Glomerular visceral epithelial cell (primary cell): ENCODE measurements at regions not wholly inside any gene's neighbourhood (a gene's known extent, or its start where the extent isn't known, plus 50 kb on each side); places are given as distances from the start of the nearest gene placed in this dataset.
A peak's percentile ranks its signal among the peaks of the same experiment; 100 is the strongest.
"Not testable (repeated sequence)": the region's sequence is repeated elsewhere in the genome, so short reads cannot be mapped to it uniquely, and the experiment has no call there.

ENCODE experiments used
- DNase-seq: peaks from one replicate; pipeline ENCODE4 v3.0.0-alpha.2; 2016; ENCODE audit errors: extremely low spot score

- DNase-seq = not testable (repeated sequence)
Measured at GRCh38 chr6:11452106-11452505, 85.4 kb upstream of the TMEM170B start.

DNA sequence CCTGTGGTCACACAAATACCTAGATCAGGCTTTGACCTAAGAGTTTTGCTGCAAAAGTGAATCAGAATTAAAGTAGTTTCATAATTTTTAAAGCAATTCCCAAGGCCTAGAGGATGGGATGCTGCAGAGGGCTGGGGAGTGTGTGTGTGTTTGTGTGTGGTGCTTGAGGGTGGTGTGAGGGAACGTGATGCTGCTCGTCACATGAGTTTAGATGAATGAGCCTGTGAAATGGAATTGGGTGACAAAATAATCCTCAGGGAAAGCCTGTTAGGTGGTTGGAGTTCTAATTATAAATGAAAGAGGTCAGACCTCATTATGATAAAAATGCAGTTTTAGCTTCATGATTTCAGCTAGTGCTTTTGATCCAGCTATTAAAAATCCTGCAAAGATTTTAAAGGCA lies 87.5 kb upstream of the TMEM170B start:
- no peak for DNase-seq

DNA sequence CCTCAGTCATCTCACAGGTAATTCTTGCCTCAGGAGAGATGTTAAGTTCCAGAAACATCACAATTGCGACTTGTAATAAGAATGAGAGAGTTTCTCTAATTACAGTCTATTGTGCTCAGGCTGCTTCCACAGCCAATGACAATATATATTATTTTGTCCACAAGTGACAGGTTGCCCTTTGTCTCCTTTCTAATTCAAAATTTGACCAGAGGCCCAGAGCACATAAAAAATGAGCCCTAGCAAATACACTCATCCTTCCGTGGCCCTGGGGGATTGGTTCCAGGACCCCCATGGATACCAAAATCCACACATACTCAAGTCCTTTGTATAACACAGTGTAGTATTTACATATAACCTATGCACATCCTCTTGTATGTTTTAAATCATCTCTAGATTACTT lies 88.1 kb upstream of the TMEM170B start:
- no peak for DNase-seq

DNA sequence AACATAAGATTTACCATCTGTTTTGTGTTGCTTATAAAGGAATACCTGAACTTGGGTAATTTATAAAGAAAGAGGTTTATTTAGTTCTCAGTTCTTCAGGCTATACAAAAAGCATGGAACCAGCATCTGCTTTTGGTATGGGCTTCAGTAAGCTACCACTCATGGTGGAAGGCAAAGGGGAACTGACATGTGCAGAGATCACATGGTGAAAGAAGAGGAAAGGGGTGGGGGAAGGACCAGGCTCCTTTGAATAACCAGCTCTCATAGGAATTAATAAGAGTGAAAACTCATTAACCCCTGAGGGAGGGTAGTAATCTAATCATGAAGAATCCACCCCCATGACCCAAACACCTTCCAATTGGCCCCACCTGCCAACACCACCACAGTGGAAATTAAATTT lies 89.5 kb upstream of the TMEM170B start:
- no peak for DNase-seq

DNA sequence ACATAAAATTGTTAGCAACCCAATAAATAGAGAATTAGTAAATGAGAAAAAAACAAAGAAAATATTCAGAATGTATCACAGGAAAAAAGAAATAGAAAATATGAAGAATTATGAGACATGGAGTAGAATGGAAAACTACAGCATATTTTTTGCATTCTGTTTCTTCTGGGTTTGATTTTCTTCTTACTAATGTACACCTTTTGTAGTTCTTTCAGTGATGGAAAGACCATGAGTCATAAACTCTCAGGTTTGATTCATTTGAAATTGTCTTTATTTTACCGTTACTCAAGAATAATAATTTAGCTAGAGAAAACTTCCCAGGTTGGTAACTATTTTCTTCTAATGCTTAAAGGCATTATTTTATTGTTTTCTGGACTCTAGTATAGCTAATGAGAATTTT lies 90.3 kb upstream of the TMEM170B start:
- no peak for DNase-seq

- no peak for DNase-seq
Measured at GRCh38 chr6:11445146-11445545, 92.4 kb upstream of the TMEM170B start.

- not testable (repeated sequence) for DNase-seq
Measured at GRCh38 chr6:11443125-11443524, 94.4 kb upstream of the TMEM170B start.

DNA sequence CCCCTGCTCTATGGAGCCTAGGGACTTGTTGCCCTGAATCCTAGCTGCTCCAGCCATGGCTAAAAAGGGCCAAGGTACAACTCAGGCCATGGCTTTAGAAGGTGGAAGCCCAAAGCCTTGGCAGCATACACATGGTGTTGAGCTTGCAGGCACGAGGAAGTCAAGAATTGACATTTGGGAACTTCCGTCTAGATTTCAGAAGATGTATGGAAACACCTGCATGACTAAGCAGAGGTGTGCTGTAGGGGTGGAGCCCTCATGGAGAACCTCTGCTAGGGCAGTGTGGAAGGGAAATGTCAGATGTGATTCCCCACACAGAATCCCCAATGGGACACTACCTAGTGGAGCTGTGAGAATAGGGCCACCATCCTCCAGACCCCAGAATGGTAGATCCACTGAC lies 95.1 kb upstream of the TMEM170B start:
- no peak for DNase-seq

DNA sequence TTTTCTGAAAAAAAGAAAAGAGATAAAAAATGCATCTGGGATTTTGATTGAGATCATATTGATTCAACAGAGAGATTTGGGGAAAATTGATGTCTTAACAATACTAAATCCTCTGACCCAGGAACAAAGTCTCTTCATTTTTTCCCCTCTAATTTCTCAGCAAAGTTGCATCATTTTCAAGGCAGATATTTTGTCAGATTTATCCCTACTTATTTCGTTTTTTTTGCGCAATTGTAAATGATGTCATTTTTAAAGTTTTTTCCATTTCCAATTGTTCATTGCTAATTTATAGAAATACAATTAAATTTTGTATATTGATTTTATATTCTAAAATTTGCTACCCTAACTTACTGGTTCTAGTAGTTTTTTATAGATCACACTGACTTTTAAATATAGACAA lies 97.7 kb upstream of the TMEM170B start:
- no peak for DNase-seq

GRCh38 chr6:11439017-11439420 lies 98.5 kb upstream of the TMEM170B start:
- no peak for DNase-seq

GRCh38 chr6:11437824-11438459 lies 99.6 kb upstream of the TMEM170B start:
- no peak for DNase-seq

GRCh38 chr6:11436508-11437096 lies 100.9 kb upstream of the TMEM170B start:
- DNase-seq = no peak

GRCh38 chr6:11434565-11435326 lies 102.8 kb upstream of the TMEM170B start:
- no peak for DNase-seq

DNA sequence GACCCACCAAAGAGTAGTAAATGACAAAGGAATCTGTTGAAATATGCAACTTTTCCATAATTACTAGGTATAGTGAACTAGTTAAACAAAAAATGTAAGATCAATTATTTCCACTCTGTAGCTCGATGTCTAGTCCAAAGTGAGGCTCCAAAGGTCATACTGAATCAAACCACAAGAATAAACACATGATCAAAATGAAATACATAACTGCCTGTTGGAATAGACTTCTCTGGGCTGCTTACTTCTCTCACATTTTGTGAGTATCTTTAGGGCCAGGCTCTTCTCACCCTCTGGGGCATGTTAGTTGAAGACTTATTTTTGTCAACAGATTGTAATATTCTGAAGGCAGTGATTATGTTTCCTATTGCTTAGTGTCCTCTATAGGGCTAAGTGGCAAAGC lies 103.7 kb upstream of the TMEM170B start:
- no peak for DNase-seq

GRCh38 chr6:11432713-11433450 lies 104.7 kb upstream of the TMEM170B start:
- DNase-seq = peak; percentile 70

DNA sequence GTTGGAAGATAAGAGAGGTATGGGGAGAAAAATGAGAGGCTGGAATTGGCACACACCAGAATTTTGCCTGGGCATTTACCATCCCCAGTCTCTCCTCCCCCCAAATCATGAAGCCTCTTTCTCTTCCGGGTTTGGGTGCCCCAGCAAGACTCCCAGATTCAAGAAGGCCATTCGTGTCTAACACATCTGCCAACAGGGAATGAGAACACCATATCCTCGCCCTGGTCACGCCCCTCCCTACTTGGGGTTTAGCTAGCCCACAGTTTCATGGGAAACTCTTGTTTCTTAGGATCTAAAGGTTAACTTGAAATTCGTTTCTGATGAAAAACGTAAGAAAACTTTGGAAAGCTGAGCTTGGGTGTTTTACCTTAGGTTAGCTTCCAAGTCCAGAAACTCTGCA lies 105.5 kb upstream of the TMEM170B start:
- DNase-seq = no peak

DNA sequence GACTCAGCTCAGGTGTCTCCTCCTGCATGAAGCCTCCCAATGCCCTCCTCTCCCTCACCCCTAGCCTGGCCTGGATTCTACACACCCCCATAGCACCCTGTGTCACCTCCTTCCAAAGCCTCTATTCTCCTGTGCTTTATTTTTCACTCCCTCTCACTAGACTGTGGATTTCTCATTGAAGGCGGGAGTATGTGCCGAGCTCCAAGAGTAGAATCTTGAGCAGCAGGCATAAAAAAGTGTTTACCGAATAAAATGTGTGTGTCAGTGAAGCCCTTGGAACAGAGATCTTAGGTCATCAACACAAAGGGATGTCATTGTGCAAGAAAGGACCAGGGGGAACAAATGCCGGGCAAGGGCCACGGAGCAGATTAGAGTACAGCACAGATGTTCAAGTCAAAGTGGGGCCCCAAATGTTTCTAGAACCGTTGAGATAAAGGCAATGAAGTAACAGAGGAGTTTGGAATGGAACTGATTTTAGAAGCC lies 106.1 kb upstream of the TMEM170B start:
- no peak for DNase-seq

DNA sequence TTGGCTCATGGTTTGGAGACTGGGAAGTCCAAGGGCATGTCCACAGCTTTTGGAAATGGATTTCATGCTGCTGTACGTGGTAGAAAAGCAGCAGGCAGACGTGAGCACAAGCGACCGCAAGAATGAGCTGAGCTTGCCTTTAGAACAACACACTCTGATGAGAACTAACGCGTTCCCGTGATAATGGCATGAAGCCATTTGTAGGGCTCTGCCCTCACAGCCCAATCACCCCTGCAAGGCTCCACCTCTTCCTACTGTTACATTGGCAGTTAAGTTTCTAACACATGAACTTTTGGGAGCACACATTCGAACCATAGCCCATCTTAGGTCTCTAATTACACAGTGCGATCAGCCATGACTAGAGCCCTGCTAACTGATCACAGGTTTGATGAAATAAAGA lies 107.5 kb upstream of the TMEM170B start:
- DNase-seq = peak; percentile 92

DNA sequence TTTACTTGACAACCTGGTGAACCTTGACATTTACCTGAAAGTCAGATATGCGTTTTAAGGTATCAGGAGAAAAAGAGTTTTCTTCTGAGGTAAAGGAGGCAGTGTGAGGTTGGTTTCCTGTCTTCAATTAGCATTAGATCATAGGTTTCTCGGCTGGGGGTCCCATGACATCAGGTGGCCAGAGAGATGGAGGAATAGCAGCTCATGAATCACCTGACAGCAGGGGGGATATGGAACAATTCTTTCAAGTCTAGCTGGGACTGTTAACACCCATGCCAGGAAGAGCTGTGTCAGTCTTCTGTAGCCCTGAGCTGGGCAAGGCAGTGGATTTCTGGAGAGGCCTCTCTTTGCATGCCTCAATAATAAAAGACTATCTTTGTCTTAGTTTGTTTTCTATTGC lies 108.0 kb upstream of the TMEM170B start:
- peak; percentile 95 for DNase-seq

- peak; percentile 97 for DNase-seq
Measured at GRCh38 chr6:11428895-11429294, 108.7 kb upstream of the TMEM170B start.

- no peak for DNase-seq
Measured at GRCh38 chr6:11428371-11428770, 109.2 kb upstream of the TMEM170B start.

- DNase-seq = no peak
Measured at GRCh38 chr6:11427723-11428245, 109.8 kb upstream of the TMEM170B start.
